HG02852 (cell line): ENCODE measurements at regions not wholly inside any gene's neighbourhood (a gene's known extent, or its start where the extent isn't known, plus 50 kb on each side); places are given as distances from the start of the nearest gene placed in this dataset.

Experiments used
- ATAC-seq: cut with Tn5 transposase; IDR thresholded peaks from one replicate; pipeline ENCODE4 v1.9.1; 2021; ENCODE audit warnings: mild to moderate bottlenecking, moderate library complexity; ENCODE audit not compliant: unreplicated experiment

DNA sequence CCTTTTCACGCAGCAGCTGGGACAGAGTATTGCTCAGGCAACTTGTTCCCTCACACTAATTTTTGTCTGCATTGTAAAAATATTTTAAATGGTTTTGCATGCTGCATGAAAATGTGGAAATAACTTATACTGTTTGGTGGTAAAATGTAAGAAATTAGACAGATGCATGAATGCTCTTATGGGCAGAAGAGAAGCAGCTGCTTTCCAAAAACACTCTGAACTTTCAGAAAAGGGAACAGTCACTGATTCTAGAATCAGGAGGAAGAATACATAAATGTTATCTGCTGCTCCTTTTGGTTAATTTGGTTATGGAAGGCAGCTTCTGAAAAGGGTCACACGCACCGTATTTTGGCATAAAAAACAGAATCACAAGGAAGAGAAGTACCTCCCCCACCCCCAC, 87.0 kb upstream of the RUNX1 start:
- ATAC-seq = no peak

DNA sequence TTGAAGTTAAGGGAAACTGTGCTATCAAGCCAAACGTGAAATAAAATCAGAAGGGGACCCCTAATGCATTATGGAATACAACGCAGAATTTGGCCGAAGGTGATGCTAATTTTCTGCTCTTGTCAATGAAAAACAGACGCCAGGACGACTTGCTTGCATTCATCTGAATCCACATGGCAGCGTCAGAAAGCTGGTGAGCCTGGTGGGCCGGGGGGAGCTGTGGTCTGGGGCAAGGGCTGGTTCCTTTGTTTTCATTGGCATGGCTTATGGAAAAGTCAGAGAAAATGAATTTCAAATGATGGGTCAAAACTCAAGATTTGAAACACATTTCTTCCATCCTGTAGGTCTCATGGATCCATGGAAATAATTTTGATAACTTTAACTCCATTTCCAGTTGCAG, 86.4 kb upstream of the RUNX1 start:
- no peak for ATAC-seq

DNA sequence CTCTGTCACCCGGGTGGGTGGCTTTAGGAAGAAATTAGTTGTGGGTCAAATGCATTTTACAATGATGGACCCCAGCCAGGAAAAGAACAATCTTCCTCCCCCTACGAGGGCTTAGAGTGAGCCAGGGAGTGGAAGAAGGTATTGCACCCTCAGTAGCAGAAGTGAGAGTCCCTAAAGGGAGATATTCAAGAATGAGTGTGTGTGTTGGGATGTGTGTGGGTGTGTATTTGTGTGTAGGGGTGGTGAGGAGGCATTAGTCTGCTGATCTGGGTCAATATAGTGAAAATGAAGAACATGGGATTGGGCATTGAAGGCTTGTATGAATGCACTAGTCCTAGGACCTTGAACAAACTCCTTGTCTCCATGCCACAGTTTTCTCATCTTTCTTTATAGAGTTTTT, 85.2 kb upstream of the RUNX1 start:
- ATAC-seq = no peak

DNA sequence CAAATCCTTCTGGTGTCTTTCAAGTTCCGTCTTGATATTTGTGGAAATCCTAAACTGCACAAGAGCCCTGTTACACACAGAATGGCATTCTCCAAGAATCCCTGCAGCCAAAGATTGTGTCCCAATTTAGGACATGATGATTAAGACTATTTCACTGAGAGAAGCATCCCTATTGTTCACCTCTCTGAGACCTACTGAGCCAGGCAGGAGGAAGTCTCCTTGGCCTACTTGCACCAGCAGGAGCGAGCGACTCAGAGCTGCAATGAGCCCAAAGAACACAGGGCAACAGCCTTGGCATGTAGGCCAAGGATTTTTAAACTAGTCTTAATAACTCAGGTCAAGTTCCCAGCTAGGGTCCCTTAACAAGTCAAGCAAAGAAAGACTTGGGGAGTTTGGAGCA, 79.4 kb upstream of the RUNX1 start:
- no peak for ATAC-seq

DNA sequence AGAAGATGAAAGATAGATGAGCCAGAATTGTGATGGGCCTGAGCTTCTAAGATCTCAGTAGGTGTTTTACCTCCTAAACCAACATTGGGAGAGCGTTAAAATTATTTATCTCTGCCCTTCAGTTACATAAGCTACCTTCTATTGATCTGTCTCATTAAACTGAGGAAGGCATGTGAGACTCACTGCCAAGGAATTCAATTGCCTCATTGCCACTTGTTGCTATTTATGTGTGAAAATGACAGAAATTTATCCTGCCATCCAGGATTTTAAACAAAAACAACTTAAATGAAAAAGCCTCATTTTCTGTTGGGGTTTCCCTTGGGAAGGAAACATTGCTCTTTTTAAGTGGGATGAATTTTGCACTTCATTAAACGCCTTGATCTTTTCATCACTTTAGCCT, 78.7 kb upstream of the RUNX1 start:
- no peak for ATAC-seq

DNA sequence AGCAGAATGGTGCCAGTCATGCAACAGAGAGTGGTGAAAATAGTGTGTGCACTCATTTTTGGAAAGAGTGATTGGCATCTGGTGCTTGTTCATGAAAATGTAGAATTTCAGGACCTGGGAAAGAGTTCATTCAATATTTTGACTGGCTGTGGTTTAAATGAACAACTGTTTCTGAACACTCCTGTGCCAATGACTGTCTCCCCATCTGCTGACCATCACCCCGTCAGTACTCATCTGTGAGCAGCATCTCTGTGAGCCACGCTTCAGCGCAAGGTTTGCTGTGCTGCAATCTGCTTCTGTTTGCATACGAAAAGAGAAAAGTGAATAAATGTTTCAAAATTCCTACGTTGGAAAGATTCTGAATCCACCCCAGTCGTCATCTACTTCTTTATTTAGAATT, 77.9 kb upstream of the RUNX1 start:
- ATAC-seq = no peak

DNA sequence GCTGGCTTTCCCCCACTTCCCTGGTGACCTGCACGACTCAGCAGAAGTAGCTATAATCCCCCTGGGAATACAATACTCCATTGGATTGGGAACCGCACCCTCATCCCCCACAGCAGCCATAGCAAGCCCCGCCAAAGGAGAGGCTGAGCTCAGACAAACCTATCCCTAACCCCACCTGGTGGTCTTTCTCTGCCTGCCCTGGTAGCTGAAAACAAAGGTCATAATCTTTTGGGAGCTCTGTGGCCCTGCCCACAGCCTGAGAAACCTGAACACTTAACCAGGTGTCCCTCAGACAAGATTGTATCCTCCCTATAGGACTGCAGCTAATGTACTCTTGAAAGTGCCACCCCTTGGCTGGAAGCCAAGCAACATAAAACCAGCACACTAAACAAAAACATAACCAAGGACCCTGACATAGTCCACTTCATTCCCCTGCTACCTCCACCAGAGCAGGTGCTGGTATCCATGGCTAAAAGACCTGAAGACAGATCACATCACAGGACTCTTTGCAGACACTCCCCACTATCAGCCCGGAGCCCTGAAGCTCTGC, 71.6 kb upstream of the RUNX1 start:
- ATAC-seq = no peak

DNA sequence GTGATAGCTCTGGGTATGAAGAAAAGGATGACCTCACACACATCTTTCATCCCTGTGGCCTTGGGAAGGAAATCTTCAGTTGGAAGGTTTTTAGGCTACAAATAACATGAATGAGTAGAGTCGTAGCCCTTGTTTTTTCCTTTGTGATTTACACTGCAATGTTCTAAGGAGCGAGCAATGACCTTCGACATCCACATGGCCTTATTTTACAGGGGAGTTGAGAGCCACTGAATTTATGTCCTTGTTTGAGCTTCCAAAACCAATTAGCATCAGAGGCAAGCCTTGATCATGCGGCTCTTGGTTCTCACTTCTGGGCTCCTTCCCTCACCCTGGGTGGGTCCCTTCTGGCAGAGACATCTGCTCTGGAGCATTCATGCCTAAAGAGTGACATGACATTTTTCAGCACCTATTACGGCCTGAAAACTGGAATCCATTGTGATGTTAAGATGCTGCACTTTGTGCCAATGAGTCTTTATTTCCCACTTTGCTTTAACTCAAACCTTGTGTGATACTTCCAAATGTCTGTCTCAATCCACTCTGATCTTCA, 70.5 kb upstream of the RUNX1 start:
- ATAC-seq = no peak

DNA sequence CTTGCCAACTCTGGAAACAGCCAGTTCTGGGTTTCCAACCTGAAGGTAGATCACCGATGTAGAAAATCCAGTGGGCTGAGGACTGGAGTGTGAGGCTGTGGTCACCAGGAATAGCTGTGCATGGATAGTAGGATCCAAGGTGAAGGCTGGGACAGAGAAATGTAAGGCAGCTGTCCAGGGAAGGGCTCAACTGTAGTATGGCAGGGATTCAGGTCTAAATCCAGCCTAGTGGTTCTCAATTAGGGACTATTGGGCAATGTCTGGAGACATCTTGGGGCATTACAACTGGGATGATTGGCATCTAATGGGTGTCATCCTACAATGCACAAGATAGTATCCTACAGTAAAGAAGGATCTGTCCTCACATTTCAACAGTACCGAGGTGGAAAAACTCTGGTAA, 67.7 kb upstream of the RUNX1 start:
- no peak for ATAC-seq

DNA sequence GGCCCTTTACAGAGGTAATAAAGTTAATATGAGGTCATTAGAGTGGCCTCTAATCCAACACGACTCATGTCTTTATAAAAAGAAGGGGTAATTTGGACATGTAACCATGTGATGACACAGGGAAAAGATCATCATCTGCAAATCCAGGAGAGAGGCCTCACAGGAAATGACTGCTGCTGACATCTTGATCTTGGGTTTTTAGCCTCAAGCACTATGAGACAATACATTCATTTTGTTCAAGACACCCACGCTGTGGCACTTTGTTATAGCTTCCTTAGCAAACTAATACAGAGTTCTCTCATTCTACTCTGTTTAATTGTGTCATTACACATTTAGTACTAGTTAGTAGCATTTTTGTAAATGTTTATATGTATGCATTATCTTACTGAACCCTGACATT, 64.0 kb upstream of the RUNX1 start:
- ATAC-seq = no peak

DNA sequence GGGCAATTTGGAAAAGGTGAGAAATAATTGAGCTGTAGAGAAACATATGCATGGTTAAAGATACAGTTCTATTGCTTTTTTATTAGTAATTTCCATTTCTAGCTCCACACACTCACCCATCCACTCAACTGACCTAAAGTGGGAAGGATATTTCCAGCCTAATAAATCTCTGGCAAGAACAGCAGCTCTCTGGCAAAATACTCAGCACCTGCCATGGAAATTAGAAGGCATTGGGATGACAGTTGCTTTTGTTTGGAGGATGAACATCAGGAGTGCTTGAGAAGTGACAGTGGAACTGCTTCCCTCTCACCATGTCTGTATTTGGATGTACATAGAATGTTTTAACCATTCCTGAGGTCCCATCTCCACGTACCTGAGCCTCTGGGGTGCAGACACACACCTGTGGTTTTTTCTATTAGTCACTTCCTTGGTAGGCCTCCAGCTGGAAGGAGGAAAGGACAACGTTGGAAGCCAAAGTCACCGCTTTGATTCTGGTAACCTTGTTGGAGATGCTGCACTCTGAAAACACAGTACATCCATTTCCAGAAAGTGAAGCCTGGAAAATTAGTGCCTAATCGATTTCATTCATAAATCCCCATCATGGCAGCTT, 62.3 kb upstream of the RUNX1 start:
- no peak for ATAC-seq

DNA sequence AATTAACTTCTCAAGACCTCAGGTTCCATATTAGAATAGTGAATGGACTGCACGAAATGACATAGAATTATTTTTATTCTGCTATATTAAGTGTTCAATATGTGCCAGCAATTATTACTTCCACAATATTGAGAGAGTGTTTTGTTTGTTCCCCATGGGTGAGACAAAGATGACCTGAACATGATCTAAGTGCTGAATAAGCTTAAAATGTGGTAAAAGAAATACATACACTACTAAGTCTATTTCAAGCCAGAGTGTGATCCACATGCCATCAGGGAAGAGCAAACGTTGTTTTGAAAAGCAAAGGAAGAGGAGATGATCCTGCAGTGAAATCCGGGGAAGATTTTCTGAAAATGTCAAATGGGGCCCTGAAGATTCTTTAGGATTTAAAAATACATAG, 59.8 kb upstream of the RUNX1 start:
- ATAC-seq = no peak

DNA sequence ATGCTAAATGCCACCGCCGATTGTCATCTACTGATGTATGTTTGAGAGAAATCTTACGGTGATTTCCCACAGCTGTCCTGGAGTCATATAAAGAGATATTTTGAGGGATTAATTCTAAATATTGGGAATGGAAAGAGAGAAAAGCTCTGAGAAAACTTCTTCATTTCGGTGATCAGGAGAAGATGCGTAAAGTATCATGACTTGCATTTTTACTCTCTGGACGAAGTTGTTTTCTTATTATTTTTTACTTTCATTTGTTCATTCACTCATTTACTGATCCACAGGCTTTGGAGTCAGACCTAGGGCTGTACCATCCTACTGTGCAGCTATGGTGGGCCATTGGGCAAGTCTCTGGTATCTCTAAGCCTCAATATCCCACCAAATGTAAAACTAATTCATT, 58.4 kb upstream of the RUNX1 start:
- no peak for ATAC-seq

DNA sequence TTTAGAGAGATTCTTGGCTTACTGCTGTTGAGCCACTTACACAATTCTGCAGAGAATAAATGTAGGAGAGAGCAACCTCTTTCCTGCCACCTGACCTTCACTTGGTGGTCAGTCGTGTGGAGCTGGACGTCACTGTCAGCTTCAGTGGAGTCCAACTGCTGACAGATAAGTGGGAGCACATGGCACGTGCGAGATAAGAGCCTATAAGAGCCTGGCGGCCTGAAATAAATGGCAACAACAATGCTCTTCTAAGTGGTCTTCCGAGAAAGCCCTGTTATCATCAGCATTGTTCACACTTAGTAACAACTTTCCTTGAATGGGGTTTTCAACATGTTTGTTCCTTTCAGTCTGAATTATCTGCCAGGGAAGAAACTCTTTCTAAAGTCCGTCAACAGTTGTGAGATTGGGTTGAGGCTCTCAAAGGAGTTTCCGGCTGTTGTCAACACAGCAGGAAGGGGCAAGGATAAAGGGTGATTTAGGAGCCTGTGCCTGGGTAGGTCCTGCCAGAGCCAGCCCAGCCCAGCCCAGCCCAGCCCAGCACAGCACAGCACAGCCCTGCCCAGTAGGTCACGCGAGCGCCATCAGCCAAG, 57.2 kb upstream of the RUNX1 start:
- ATAC-seq = no peak

DNA sequence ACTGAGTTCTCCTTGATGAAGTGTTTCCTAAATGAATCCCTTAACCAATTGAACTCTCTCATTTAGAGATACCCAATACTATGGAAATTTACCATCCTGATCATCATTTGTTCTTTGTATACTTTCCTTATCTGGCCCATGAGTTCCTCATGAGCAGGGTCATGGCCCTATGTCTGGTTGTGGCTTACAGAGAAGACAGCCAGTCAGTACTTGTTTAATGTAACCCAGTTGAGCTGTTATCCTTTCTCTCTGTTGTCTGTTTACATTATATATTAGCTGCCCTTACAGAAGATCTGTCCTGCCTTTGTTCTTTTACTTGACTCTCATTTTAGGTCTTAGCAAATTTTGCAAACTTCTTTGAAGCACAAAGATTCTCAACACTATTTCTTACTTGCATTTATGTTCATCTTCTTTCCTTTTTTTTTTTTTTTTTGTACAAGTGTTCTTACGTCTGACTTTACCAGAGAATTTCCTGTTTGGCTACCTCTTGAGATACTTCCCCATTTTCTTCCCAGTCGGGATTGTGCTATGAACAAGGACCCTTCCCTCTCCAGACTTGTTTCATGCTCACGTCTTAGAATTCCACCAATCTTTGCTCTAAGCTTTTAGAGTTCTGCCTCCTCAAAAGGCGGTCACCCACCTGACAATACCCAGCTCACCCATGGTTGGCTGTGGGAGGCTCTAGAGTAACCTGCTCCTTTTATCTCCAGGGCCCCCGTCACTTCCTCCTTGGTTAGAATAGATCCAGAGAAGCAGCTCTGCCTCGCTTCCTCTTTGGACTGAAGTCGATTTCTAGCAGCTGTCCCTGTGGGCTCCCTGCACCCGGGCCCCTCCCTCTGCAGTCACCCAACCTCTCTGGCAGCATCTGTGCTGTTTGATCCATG, 53.6 kb upstream of the RUNX1 start:
- ATAC-seq = peak; percentile 57

DNA sequence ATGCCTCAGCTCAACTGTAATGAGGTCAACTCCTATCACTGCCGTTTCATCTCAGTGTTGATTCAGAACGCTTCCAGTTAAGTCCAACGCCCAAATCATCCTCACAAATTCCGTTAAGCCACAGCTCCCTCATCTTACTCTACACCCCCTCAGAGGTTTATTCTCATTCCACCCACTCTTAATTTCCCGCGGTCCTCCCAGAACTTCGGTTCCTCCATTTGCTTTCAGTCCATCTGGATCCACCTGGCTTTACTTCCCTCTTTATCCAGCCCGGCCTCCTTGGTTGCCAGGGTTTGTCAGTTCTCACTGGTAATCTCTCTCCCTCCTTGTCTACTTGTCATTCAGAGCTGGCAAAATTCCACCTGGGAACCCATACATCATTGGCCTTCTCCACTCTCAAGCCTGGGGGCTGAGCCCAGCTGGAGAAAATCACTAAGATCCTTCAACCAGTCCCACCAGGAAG, 51.3 kb upstream of the RUNX1 start:
- ATAC-seq = no peak

DNA sequence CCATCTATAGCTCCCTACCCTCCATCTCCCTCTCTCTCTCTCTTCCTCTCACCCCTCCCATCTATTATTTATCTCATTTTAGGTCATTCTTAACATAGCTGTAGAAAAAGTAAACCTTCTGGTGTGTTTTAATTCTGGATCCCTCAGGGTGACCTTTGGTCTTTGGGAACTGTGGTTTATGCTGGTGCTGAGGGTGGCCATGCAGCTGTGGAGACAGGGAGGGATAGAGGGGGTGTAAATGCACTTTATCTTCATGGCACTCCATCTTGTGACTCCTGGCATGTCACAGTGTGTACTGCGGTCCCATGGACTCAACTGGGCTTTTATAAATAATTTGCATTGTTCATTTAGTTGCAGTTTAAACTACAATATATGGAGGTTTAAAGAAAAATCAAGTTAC, 50.2 kb upstream of the RUNX1 start:
- no peak for ATAC-seq
